IMR-90 (cell line): ENCODE measurements at regions not wholly inside any gene's neighbourhood (a gene's known extent, or its start where the extent isn't known, plus 50 kb on each side); places are given as distances from the start of the nearest gene placed in this dataset.

ENCODE experiments used
- ATAC-seq: fragments of 200-7000 bp; cut with Tn5 transposase; 2 replicates; pipeline ENCODE4 v1.9.1; 2020; ENCODE audit warnings: low read depth, mild to moderate bottlenecking, moderate library complexity
- BruUV-seq: library from RNA; stranded (reverse); fragments of 400-500 nt; replicated peaks from 2 replicates; lab custom pipeline; 2021; lab: Mats Ljungman, UMichigan
- CTCF ChIA-PET: fragments of 300-600 bp; formaldehyde crosslinking; extraction: SDS; loops from one replicate; lab custom pipeline; 2021; ENCODE audit warnings: antibody characterized with exemption; lab: Yijun Ruan, JAX
- POLR2A ChIA-PET: fragments of 300-600 bp; sonication (Branson Sonifier 250); formaldehyde crosslinking; loops from one replicate; lab custom pipeline; 2022; ENCODE audit warnings: antibody characterized with exemption; ENCODE audit not compliant: unreplicated experiment; lab: Charles Lee
- DNase-seq: peaks from one replicate; pipeline ENCODE4 v3.0.0; 2013
- H2AFZ ChIP-seq: replicated peaks from 2 replicates; pipeline ENCODE3; 2013; ENCODE audit warnings: low read length, mild to moderate bottlenecking; ENCODE audit not compliant: poor library complexity
- H2AK5ac ChIP-seq: 2 replicates; pipeline ENCODE4 v1.6.1; 2013; ENCODE audit warnings: low read depth, low read length, inconsistent platforms
- H2AK9ac ChIP-seq: replicated peaks from 2 replicates; pipeline ENCODE3; 2013; ENCODE audit warnings: mild to moderate bottlenecking, low read depth, low read length, moderate library complexity; ENCODE audit not compliant: poor library complexity
- H2BK120ac ChIP-seq: 2 replicates; pipeline ENCODE4 v1.6.1; 2013; ENCODE audit warnings: low read depth, low read length, inconsistent platforms
- H2BK15ac ChIP-seq: 3 replicates; pipeline ENCODE4 v1.6.1; 2013; ENCODE audit warnings: low read depth, low read length, inconsistent platforms
- H2BK20ac ChIP-seq: 2 replicates; pipeline ENCODE4 v1.6.1; 2013; ENCODE audit warnings: low read depth, mild to moderate bottlenecking, inconsistent platforms, low read length, moderate library complexity
- H2BK5ac ChIP-seq: 2 replicates; pipeline ENCODE4 v1.6.1; 2013; ENCODE audit warnings: mild to moderate bottlenecking, low read depth, low read length, inconsistent platforms; ENCODE audit not compliant: poor library complexity, severe bottlenecking
- H3K14ac ChIP-seq: replicated peaks from 2 replicates; pipeline ENCODE4 v1.6.1; 2013; ENCODE audit warnings: low read depth, low read length, inconsistent platforms
- H3K18ac ChIP-seq: 2 replicates; pipeline ENCODE4 v1.6.1; 2013; ENCODE audit warnings: low read depth, low read length, control low read depth
- H3K23ac ChIP-seq: 2 replicates; pipeline ENCODE4 v1.6.1; 2013; ENCODE audit warnings: low read depth, low read length, inconsistent platforms
- H3K27ac ChIP-seq: 2 replicates; pipeline ENCODE4 v1.5.1; 2013; ENCODE audit warnings: mild to moderate bottlenecking, control low read depth, low read length; ENCODE audit not compliant: insufficient read depth
- H3K27me3 ChIP-seq: 2 replicates; pipeline ENCODE4 v1.6.1; 2013; ENCODE audit warnings: low read length; ENCODE audit not compliant: control insufficient read depth, insufficient read depth
- H3K36me3 ChIP-seq: 2 replicates; pipeline ENCODE4 v1.6.1; 2013; ENCODE audit warnings: low read length, mixed read lengths; ENCODE audit not compliant: control insufficient read depth, insufficient read depth
- H3K4ac ChIP-seq: 2 replicates; pipeline ENCODE4 v1.6.1; 2013; ENCODE audit warnings: low read depth, low read length, inconsistent platforms
- H3K4me1 ChIP-seq: 2 replicates; pipeline ENCODE4 v1.6.1; 2013; ENCODE audit warnings: low read length, mixed read lengths; ENCODE audit not compliant: control insufficient read depth, insufficient read depth
- H3K4me2 ChIP-seq: 2 replicates; pipeline ENCODE4 v1.6.1; 2013; ENCODE audit warnings: low read depth, mild to moderate bottlenecking, control low read depth, low read length, moderate library complexity
- H3K4me3 ChIP-seq: 2 replicates; pipeline ENCODE4 v1.5.1; 2013; ENCODE audit warnings: low read depth, mild to moderate bottlenecking, control low read depth, low read length, moderate library complexity; ENCODE audit not compliant: insufficient read depth
- H3K56ac ChIP-seq: 2 replicates; pipeline ENCODE4 v1.6.1; 2013; ENCODE audit warnings: low read length, inconsistent platforms; ENCODE audit not compliant: insufficient read depth; ENCODE audit errors: extremely low read depth
- H3K79me1 ChIP-seq, 2 experiments: 2 replicates each; pipeline ENCODE4 v1.6.1; 2013; ENCODE audit warnings: low read length in 2 of 2, inconsistent platforms in 1 of 2, low read depth in 1 of 2
- H3K9ac ChIP-seq: 2 replicates; pipeline ENCODE4 v1.6.1; 2013; ENCODE audit warnings: low read depth, low read length, control low read depth
- H3K9me1 ChIP-seq: 2 replicates; pipeline ENCODE4 v1.6.1; 2013; ENCODE audit warnings: low read length, inconsistent platforms; ENCODE audit not compliant: insufficient read depth
- H3K9me3 ChIP-seq: 2 replicates; pipeline ENCODE4 v1.6.1; 2013; ENCODE audit warnings: low read length; ENCODE audit not compliant: control insufficient read depth, insufficient read depth
- H4K20me1 ChIP-seq: 2 replicates; pipeline ENCODE4 v1.6.1; 2013; ENCODE audit warnings: low read length, inconsistent platforms; ENCODE audit not compliant: insufficient read depth
- H4K5ac ChIP-seq: 2 replicates; pipeline ENCODE4 v1.6.1; 2013; ENCODE audit warnings: mild to moderate bottlenecking, low read depth, low read length, control low read depth
- H4K8ac ChIP-seq, 2 experiments: 2 replicates each; pipeline ENCODE4 v1.6.1; 2013; ENCODE audit warnings: low read depth in 2 of 2, low read length in 2 of 2, control low read depth in 1 of 2, inconsistent platforms in 1 of 2
- H4K91ac ChIP-seq: 2 replicates; pipeline ENCODE4 v1.6.1; 2013; ENCODE audit warnings: low read depth, low read length, inconsistent platforms; ENCODE audit not compliant: insufficient read depth
- BHLHE40 ChIP-seq: fragments of 150-350 bp; IDR thresholded peaks from 2 replicates; pipeline ENCODE4 v1.6.1; 2016; ENCODE audit warnings: mild to moderate bottlenecking, low read depth, low read length
- CEBPB ChIP-seq: IDR thresholded peaks from 2 replicates; pipeline ENCODE4 v1.6.1; 2012; ENCODE audit warnings: low read depth, low read length, improper control_type of control experiment
- CHD1 ChIP-seq: IDR thresholded peaks from 2 replicates; pipeline ENCODE4 v1.6.1; 2012; ENCODE audit warnings: low read depth, low read length, improper control_type of control experiment
- MAFK ChIP-seq: IDR thresholded peaks from 2 replicates; pipeline ENCODE4 v1.6.1; 2012; ENCODE audit warnings: low read depth, low read length, improper control_type of control experiment
- MXI1 ChIP-seq: IDR thresholded peaks from 2 replicates; pipeline ENCODE4 v1.6.1; 2012; ENCODE audit warnings: low read depth, mild to moderate bottlenecking, low read length, moderate library complexity, borderline replicate concordance
- POLR2A ChIP-seq: IDR thresholded peaks from 2 replicates; pipeline ENCODE4 v1.6.1; 2012; ENCODE audit warnings: mild to moderate bottlenecking, low read depth, low read length
- SMC3 ChIP-seq: fragments of 150-350 bp; IDR thresholded peaks from 2 replicates; pipeline ENCODE4 v1.6.1; 2016; ENCODE audit warnings: low read depth, mild to moderate bottlenecking, antibody characterized with exemption, low read length, moderate library complexity
- USF2 ChIP-seq: fragments of 150-350 bp; IDR thresholded peaks from 2 replicates; pipeline ENCODE4 v1.6.1; 2017; ENCODE audit warnings: mild to moderate bottlenecking, antibody characterized with exemption, low read length, low read depth
- WGBS, 2 experiments: methylation state at CpG; one replicate each; pipeline versions ENCODE4 v1.1.5 to v1.1.7; 2013; ENCODE audit warnings: missing lambda C conversion rate in 2 of 2; ENCODE audit not compliant: insufficient read length in 1 of 2; ENCODE audit errors: extremely low coverage in 2 of 2; 5-methylcytosine and 5-hydroxymethylcytosine counted together
- dilution Hi-C: fragments of 300-500 bp; cut with HindIII; formaldehyde crosslinking; loops from one replicate; pipeline ENCODE4 v1.14.3; 2018; ENCODE audit warnings: low sequenced_read_pairs; ENCODE audit not compliant: unreplicated experiment
- in situ Hi-C: fragments of 300-500 bp; cut with MboI; formaldehyde crosslinking; loops from 3 replicates; pipeline ENCODE4 v1.14.3; 2019; ENCODE audit warnings: low sequenced_read_pairs, inconsistent platforms, mixed read lengths
- intact Hi-C: fragments of 100-400 bp; cut with micrococcal nuclease; formaldehyde crosslinking; loops from 2 replicates; pipeline ENCODE4 v1.10.0; 2022

- CTCF ChIA-PET = interaction anchor here (0.6 kb wide), 1 partner anchor 936 kb away, joined by 4 read pairs; no protein-coding TSS in a partner anchor
- Histone ChIP-seq H3K4me3 (no peak overlapping the region), H3K23ac (no peak overlapping the region), H4K91ac (no peak overlapping the region), H2BK5ac (no peak overlapping the region), H3K4me2 (no peak overlapping the region), H3K9ac (no peak overlapping the region), H3K79me1 (no peaks in the 10 kb centered on the region), H2AK5ac (no peak overlapping the region), H3K9me3 (no peaks in the 10 kb centered on the region), H4K5ac (no peak overlapping the region), H2AFZ (no peak overlapping the region), H2BK20ac (no peak overlapping the region), H3K56ac (no peak overlapping the region), H2BK15ac (no peak overlapping the region), H3K9me1 (no peaks in the 10 kb centered on the region), H3K14ac (no peak overlapping the region), H3K4ac (no peak overlapping the region), H3K18ac (no peak overlapping the region), H2BK120ac (no peak overlapping the region), H3K36me3 (no peaks in the 10 kb centered on the region), H3K4me1 (no peaks in the 10 kb centered on the region), H4K20me1 (no peaks in the 10 kb centered on the region), H3K27me3 (no peaks in the 10 kb centered on the region; the same call in 1 of the 2 replicates), H3K27ac (no peak overlapping the region), H2AK9ac (no peak overlapping the region), H4K8ac (no peak overlapping the region)
- TF ChIP-seq USF2 (no peak), CHD1 (no peak), SMC3 (no peak), POLR2A (no peak), MAFK (no peak), BHLHE40 (no peak), MXI1 (no peak), CEBPB (no peak)
- dilution Hi-C loops (no loop called here), in situ Hi-C loops (loop anchor here (25.0 kb wide), 1 partner anchor 1240 kb away; no protein-coding TSS in a partner anchor), intact Hi-C loops (no loop called here)
- BruUV-seq = no TSS peak
- ATAC-seq (no peak), DNase-seq (no peak)
- POLR2A ChIA-PET = no interaction called here
- no CpG with 5 or more reads among the region's 3 CpGs for WGBS, 2 experiments
These were observed 166.3 kb upstream of the ZC3H12C start for GRCh38 chr11:109926941-109927340.
